ENCODE measurements at regions not wholly inside any gene's neighbourhood (a gene's known extent, or its start where the extent isn't known, plus 50 kb on each side); places are given as distances from the start of the nearest gene placed in this dataset.

GRCh38 chr13:20332361-20333096 is 100.4 kb upstream of the GJB6 start (continued):
- TF ChIP-seq DEAF1 (CRISPR knock-in tag; IDR thresholded peaks at IDR 0.05) (no peak), ZNF3 (CRISPR knock-in tag; IDR thresholded peaks at IDR 0.05) (no peak), TFAM (CRISPR knock-in tag; conservative IDR thresholded peaks at IDR 0.05) (no peak), SIN3A (IDR thresholded peaks at IDR 0.05; ENCODE audit: borderline replicate concordance in 2 of 2, control insufficient read depth in 1 of 2, low read depth in 2 of 2, low read length in 2 of 2) (no peak)

- BruUV-seq (replicated peaks): no TSS peak
- Histone ChIP-seq H4K20me1 (replicated peaks; ENCODE audit: control insufficient read depth, insufficient read depth, low read length) (no peaks in the 10 kb centered on the region), H3K36me3 (ENCODE audit: control insufficient read depth, insufficient read depth, low read length) (no peaks in the 10 kb centered on the region), H3K79me2 (ENCODE audit: control insufficient read depth, insufficient read depth, low read length) (no peaks in the 10 kb centered on the region), H2AFZ (ENCODE audit: low read depth, low read length) (no peak overlapping the region), H3K4me1 (replicated peaks in 1 of 2; ENCODE audit: control insufficient read depth in 2 of 2, insufficient read depth in 2 of 2, low read length in 2 of 2) (no peaks in the 10 kb centered on the region), H3K4me2 (ENCODE audit: insufficient read depth, low read length) (no peak overlapping the region), H3K9ac (ENCODE audit: insufficient read depth in 1 of 2, low read depth in 2 of 2, low read length in 2 of 2) (no peak overlapping the region), H3K9me1 (ENCODE audit: control insufficient read depth, insufficient read depth, low read length) (no peaks in the 10 kb centered on the region), H3K27me3 (ENCODE audit: control insufficient read depth in 2 of 2, insufficient read depth in 2 of 2, low read length in 2 of 2) (peaks cover 0 to 15% of the 10 kb centered on the region in 2 experiments; a peak in 1 of 5 replicates), H3K9me3 (replicated peaks; ENCODE audit: control insufficient read depth, insufficient read depth, low read depth, low read length) (no peaks in the 10 kb centered on the region), H3K27ac (ENCODE audit: extremely low read depth, low read depth, low read length) (no peak overlapping the region), H3K4me3 (no peak overlapping the region)
- CTCF ChIA-PET (ENCODE audit: low intra/inter-chr PET ratio): no interaction called here
- intact Hi-C loops (cut with micrococcal nuclease) (no loop called here), in situ Hi-C loops (cut with MboI) (no loop called here)
- POLR2A ChIA-PET: interaction anchor here (0.8 kb wide), 1 partner anchor 620 kb away, joined by 3 read pairs; no protein-coding TSS in a partner anchor
- ATAC-seq (no peak), FAIRE-seq (no peak), DNase-seq (ENCODE audit: extremely low read depth in 1 of 4, low spot score in 3 of 4) (no peak)
- WGBS (ENCODE audit: insufficient coverage, low coverage, missing lambda C conversion rate): under 1% methylated on average over 7 of the region's 7 CpGs
- TF ChIP-seq BRD4 (IDR thresholded peaks at IDR 0.05) (no peak), KLF6 (CRISPR knock-in tag; IDR thresholded peaks at IDR 0.05; ENCODE audit: borderline replicate concordance) (no peak), ZNF384 (IDR thresholded peaks at IDR 0.05; ENCODE audit: low read depth, low read length) (no peak), ARHGAP35 (IDR thresholded peaks at IDR 0.05; ENCODE audit: partially characterized antibody) (no peak), HINFP (tag; conservative IDR thresholded peaks at IDR 0.05; ENCODE audit: low read depth) (no peak), RFX5 (IDR thresholded peaks at IDR 0.05; ENCODE audit: low read depth, low read length) (no peak), LEF1 (IDR thresholded peaks at IDR 0.05) (no peak), XRCC3 (IDR thresholded peaks at IDR 0.05) (no peak), ZNF217 (CRISPR knock-in tag; IDR thresholded peaks at IDR 0.05) (no peak), ASH1L (IDR thresholded peaks at IDR 0.05; ENCODE audit: borderline replicate concordance, low read depth, partially characterized antibody) (no peak)
Measured at GRCh38 chr13:20331949-20332348, 99.8 kb upstream of the GJB6 start.
